Muscle of leg (tissue), 3 donors: ENCODE measurements at regions not wholly inside any gene's neighbourhood (a gene's known extent, or its start where the extent isn't known, plus 50 kb on each side); places are given as distances from the start of the nearest gene placed in this dataset.
"Not testable (repeated sequence)": the region's sequence is repeated elsewhere in the genome, so short reads cannot be mapped to it uniquely, and the experiment has no call there.

Source experiments
- DNase-seq: peaks from one replicate; pipeline ENCODE4 v3.0.0; 2013
- H3K27ac ChIP-seq: one replicate; pipeline ENCODE4 v1.5.1; 2013; ENCODE audit warnings: mild to moderate bottlenecking, low read length, control low read depth
- H3K27me3 ChIP-seq: one replicate; pipeline ENCODE4 v1.6.1; 2013; ENCODE audit warnings: low read length; ENCODE audit not compliant: control insufficient read depth, insufficient read depth
- H3K36me3 ChIP-seq: one replicate; pipeline ENCODE4 v1.6.1; 2013; ENCODE audit warnings: low read length; ENCODE audit not compliant: control insufficient read depth, insufficient read depth
- H3K4me1 ChIP-seq: one replicate; pipeline ENCODE4 v1.6.1; 2013; ENCODE audit warnings: low read length; ENCODE audit not compliant: control insufficient read depth, insufficient read depth
- H3K4me3 ChIP-seq: one replicate; pipeline ENCODE4 v1.5.1; 2013; ENCODE audit warnings: low read length, control low read depth
- H3K9me3 ChIP-seq: replicated peaks from 2 replicates; pipeline ENCODE4 v1.6.1; 2013; ENCODE audit warnings: low read depth, low read length; ENCODE audit not compliant: control insufficient read depth
- WGBS: methylation state at CpG from one replicate; pipeline ENCODE4 v1.1.5; 2013; ENCODE audit warnings: missing lambda C conversion rate; ENCODE audit not compliant: insufficient coverage; 5-methylcytosine and 5-hydroxymethylcytosine counted together

- not testable (repeated sequence) for H3K27ac ChIP-seq, H3K4me1 ChIP-seq, H3K36me3 ChIP-seq, DNase-seq, H3K27me3 ChIP-seq, H3K9me3 ChIP-seq, H3K4me3 ChIP-seq
- no CpG with 5 or more reads among the region's 4 CpGs for WGBS
Measured at GRCh38 chr1:120513531-120513930, 98.7 kb downstream of the NBPF8 start.

- not testable (repeated sequence) for DNase-seq, H3K27ac ChIP-seq, H3K4me1 ChIP-seq, H3K9me3 ChIP-seq, H3K27me3 ChIP-seq, H3K4me3 ChIP-seq, H3K36me3 ChIP-seq
- no CpG with 5 or more reads among the region's 8 CpGs for WGBS
Measured at GRCh38 chr1:120519196-120519595, 104.4 kb downstream of the NBPF8 start.

GRCh38 chr1:120524416-120524815, 109.6 kb downstream of the NBPF8 start:
- H3K36me3 ChIP-seq, H3K9me3 ChIP-seq, H3K27me3 ChIP-seq, H3K4me1 ChIP-seq, H3K4me3 ChIP-seq, DNase-seq, H3K27ac ChIP-seq: not testable (repeated sequence)
- WGBS, result no CpG with 5 or more reads among the region's 7 CpGs

- H3K4me3 ChIP-seq, DNase-seq, H3K27ac ChIP-seq, H3K9me3 ChIP-seq, H3K27me3 ChIP-seq, H3K4me1 ChIP-seq, H3K36me3 ChIP-seq: not testable (repeated sequence)
- no CpG with 5 or more reads among the region's 3 CpGs for WGBS
Measured at GRCh38 chr1:120525386-120525785, 110.6 kb downstream of the NBPF8 start.

GRCh38 chr1:120529475-120530089, 114.7 kb downstream of the NBPF8 start:
- H3K4me1 ChIP-seq, H3K27me3 ChIP-seq, H3K9me3 ChIP-seq, H3K4me3 ChIP-seq, H3K36me3 ChIP-seq, DNase-seq, H3K27ac ChIP-seq: not testable (repeated sequence)
- no CpG with 5 or more reads among the region's 5 CpGs for WGBS

GRCh38 chr1:120531455-120531854, 116.6 kb downstream of the NBPF8 start:
- H3K4me1 ChIP-seq, H3K27ac ChIP-seq, DNase-seq, H3K36me3 ChIP-seq, H3K27me3 ChIP-seq, H3K9me3 ChIP-seq, H3K4me3 ChIP-seq: not testable (repeated sequence)
- WGBS, result no CpG with 5 or more reads among the region's 3 CpGs

- H3K4me3 ChIP-seq, H3K36me3 ChIP-seq, H3K9me3 ChIP-seq, H3K27ac ChIP-seq, H3K4me1 ChIP-seq, DNase-seq, H3K27me3 ChIP-seq: not testable (repeated sequence)
- no CpG with 5 or more reads among the region's 2 CpGs for WGBS
Measured at GRCh38 chr1:120534361-120535047, 119.7 kb downstream of the NBPF8 start.

GRCh38 chr1:120535052-120535451, 120.2 kb downstream of the NBPF8 start:
- H3K36me3 ChIP-seq, DNase-seq, H3K9me3 ChIP-seq, H3K27ac ChIP-seq, H3K27me3 ChIP-seq, H3K4me3 ChIP-seq, H3K4me1 ChIP-seq: not testable (repeated sequence)
- WGBS, result no CpG with 5 or more reads among the region's 1 CpG

GRCh38 chr1:120541394-120541793, 126.6 kb downstream of the NBPF8 start:
- H3K4me1 ChIP-seq, H3K27me3 ChIP-seq, H3K27ac ChIP-seq, H3K36me3 ChIP-seq, H3K4me3 ChIP-seq, H3K9me3 ChIP-seq, DNase-seq: not testable (repeated sequence)
- WGBS, result no CpG with 5 or more reads among the region's 5 CpGs

- no CpG with 5 or more reads among the region's 2 CpGs for WGBS
- H3K4me3 ChIP-seq, H3K27ac ChIP-seq, H3K27me3 ChIP-seq, H3K36me3 ChIP-seq, DNase-seq, H3K9me3 ChIP-seq, H3K4me1 ChIP-seq: not testable (repeated sequence)
Measured at GRCh38 chr1:120542365-120542764, 127.5 kb downstream of the NBPF8 start.

- WGBS, result no CpG with 5 or more reads among the region's 2 CpGs
- H3K4me1 ChIP-seq, H3K4me3 ChIP-seq, H3K27ac ChIP-seq, DNase-seq, H3K9me3 ChIP-seq, H3K36me3 ChIP-seq, H3K27me3 ChIP-seq: not testable (repeated sequence)
Measured at GRCh38 chr1:120542940-120543339, 128.1 kb downstream of the NBPF8 start.
